ENCODE measurements at regions not wholly inside any gene's neighbourhood (a gene's known extent, or its start where the extent isn't known, plus 50 kb on each side); places are given as distances from the start of the nearest gene placed in this dataset.

DNA sequence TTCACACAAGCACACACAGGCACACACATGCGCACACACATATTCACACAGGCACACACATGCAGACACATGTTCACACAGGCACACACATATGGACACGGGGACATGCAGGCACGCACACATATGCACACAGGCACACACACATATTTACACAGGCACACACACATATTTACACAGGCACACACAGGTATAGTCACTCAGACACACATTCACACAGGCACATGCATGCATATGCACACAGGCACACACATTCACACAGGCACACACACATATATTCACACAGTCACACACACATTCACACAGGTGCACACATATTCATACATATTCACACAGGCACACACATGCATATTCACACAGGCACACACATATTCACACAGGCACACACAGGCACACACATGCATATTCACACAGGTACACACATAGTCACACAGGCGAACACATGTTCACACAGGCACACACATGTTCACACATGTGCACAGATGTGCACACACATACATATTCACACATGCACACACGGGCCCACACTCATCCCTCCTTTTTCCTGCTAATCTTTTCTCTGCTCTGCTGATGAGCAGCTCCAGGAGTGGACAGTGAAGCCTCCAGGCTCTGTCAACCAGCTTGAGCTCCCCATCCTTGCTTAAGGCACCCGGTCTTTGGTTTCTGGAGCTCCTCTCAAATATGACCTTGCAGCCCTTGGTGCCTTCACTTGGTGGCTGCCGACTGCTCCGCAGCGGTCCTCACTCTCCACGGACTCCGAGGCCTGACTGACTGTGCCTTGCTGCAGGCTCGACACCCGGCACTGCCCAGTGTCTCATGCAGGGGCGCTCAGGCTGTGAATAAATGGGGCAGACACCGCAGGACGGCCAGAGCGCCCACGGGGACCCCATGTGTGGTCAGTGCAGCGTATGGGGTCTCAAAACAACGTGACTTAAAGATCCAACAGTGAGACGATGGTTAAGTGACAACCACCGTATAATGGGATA is 581.2 kb upstream of the MGMT start:
- H3K27me3 ChIP-seq (ENCODE audit: control insufficient read depth, insufficient read depth, low read length) = no peaks in the 10 kb centered on the region
- POLR2A ChIA-PET = no interaction called here
- DNase-seq (ENCODE audit: low read depth, low spot score) = no peak
- CTCF ChIA-PET = no interaction called here
- no peak for TF ChIP-seq CTCF (IDR thresholded peaks at IDR 0.05; ENCODE audit: low read depth, low read length)
- peaks cover 57% of the 10 kb centered on the region for H3K9me3 ChIP-seq (ENCODE audit: control insufficient read depth, insufficient read depth, low read length)
- H3K4me3 ChIP-seq (ENCODE audit: low read depth, low read length) = no peak overlapping the region
- no peak overlapping the region for H3K27ac ChIP-seq (ENCODE audit: low read depth, low read length)

DNA sequence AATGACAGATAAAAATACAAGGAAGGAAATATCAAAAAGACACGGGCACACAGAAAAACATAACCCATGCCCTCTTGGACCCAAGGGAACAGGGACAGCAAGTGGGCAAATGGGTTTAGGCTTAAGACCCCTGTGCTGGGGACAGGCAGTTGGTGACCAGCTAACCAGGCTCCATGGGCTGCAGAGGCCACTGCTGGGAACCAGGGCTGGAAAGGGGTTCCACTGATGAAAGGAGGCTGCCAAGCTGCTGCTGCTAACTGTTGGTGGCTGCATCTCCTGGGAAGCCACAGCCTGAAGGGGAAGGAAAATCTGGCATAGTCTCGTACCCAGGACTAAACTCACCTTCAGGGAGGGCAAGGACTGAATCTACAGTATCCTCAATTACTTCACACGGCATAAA is 579.2 kb upstream of the MGMT start:
- ChIA-PET CTCF (no interaction called here), POLR2A (no interaction called here)
- TF ChIP-seq CTCF (IDR thresholded peaks at IDR 0.05; ENCODE audit: low read depth, low read length) = no peak
- Histone ChIP-seq H3K9me3 (ENCODE audit: control insufficient read depth, insufficient read depth, low read length) (peaks cover 57% of the 10 kb centered on the region), H3K4me3 (ENCODE audit: low read depth, low read length) (no peak overlapping the region), H3K27me3 (ENCODE audit: control insufficient read depth, insufficient read depth, low read length) (no peaks in the 10 kb centered on the region), H3K27ac (ENCODE audit: low read depth, low read length) (no peak overlapping the region)
- DNase-seq (ENCODE audit: low read depth, low spot score) = no peak

DNA sequence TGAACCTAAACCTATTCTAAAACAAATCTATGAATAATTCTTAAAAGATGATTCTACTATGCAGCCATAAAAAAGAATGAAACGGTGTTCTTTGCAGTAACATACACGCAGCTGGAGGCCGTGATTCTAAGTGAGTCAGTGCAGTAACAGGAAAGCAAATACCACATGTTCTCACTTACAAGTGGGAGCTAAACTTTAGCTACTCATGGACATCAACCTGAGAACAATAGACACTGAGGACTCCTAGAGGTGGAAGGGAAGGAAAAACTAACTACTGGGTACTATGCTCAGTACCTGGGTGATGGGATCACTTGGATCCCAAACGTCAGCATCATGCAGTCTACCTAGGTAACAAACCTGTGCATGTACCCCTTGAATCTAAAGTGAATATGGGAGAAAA is 575.0 kb upstream of the MGMT start:
- H3K9me3 ChIP-seq (ENCODE audit: control insufficient read depth, insufficient read depth, low read length) = peaks cover 30% of the 10 kb centered on the region
- POLR2A ChIA-PET = no interaction called here
- no peak for TF ChIP-seq CTCF (IDR thresholded peaks at IDR 0.05; ENCODE audit: low read depth, low read length)
- CTCF ChIA-PET = no interaction called here
- no peak overlapping the region for H3K4me3 ChIP-seq (ENCODE audit: low read depth, low read length)
- H3K27ac ChIP-seq (ENCODE audit: low read depth, low read length) = no peak overlapping the region
- no peak for DNase-seq (ENCODE audit: low read depth, low spot score)
- H3K27me3 ChIP-seq (ENCODE audit: control insufficient read depth, insufficient read depth, low read length) = no peaks in the 10 kb centered on the region

- Histone ChIP-seq H3K9me3 (ENCODE audit: control insufficient read depth, insufficient read depth, low read length) (peaks cover 33% of the 10 kb centered on the region), H3K27ac (ENCODE audit: low read depth, low read length) (no peak overlapping the region), H3K4me3 (ENCODE audit: low read depth, low read length) (no peak overlapping the region), H3K27me3 (ENCODE audit: control insufficient read depth, insufficient read depth, low read length) (no peaks in the 10 kb centered on the region)
- POLR2A ChIA-PET = no interaction called here
- TF ChIP-seq CTCF (IDR thresholded peaks at IDR 0.05; ENCODE audit: low read depth, low read length) = no peak
- DNase-seq (ENCODE audit: low read depth, low spot score) = no peak
- CTCF ChIA-PET = no interaction called here
Measured at GRCh38 chr10:128894641-128895040, 572.4 kb upstream of the MGMT start.

DNA sequence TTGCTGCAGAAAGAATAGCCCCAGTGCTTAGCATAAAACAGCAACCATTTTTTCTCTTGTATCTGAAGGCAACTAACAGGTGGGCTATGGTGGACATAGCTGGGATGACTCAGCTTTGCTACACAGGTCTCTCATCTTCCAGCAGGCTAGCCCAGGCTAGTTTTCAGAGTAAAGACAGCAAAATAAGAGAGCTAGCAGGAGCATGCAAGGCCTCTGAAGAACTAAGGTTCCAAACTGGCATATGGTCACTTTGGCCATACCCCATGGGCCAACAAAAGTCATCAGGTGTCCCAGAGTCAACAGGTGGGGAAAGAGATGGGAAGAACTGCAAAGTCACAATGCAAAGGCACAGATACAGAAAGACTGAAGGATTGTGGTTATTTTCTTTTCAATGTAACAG is 571.6 kb upstream of the MGMT start:
- ChIA-PET CTCF (no interaction called here), POLR2A (no interaction called here)
- TF ChIP-seq CTCF (IDR thresholded peaks at IDR 0.05; ENCODE audit: low read depth, low read length) = no peak
- Histone ChIP-seq H3K4me3 (ENCODE audit: low read depth, low read length) (no peak overlapping the region), H3K27ac (ENCODE audit: low read depth, low read length) (no peak overlapping the region), H3K9me3 (ENCODE audit: control insufficient read depth, insufficient read depth, low read length) (peaks cover 39% of the 10 kb centered on the region), H3K27me3 (ENCODE audit: control insufficient read depth, insufficient read depth, low read length) (no peaks in the 10 kb centered on the region)
- no peak for DNase-seq (ENCODE audit: low read depth, low spot score)
